Thyroid gland (tissue), 4 donors: ENCODE measurements at regions not wholly inside any gene's neighbourhood (a gene's known extent, or its start where the extent isn't known, plus 50 kb on each side); places are given as distances from the start of the nearest gene placed in this dataset.

Experiments
- DNase-seq, 2 donors: peaks; one replicate each; pipeline ENCODE4 v3.0.0-alpha.2; 2019
- H3K27ac ChIP-seq, 3 donors: fragments of 200-600 bp; sonication (generic); 1 replicate in 2 of 3; 2 replicates in 1 of 3; pipeline ENCODE4 v1.5.1; 2016 to 2019; ENCODE audit warnings: mild to moderate bottlenecking in 1 of 3, moderate library complexity in 1 of 3
- H3K27me3 ChIP-seq: fragments of 200-600 bp; sonication (generic); one replicate; pipeline ENCODE4 v1.5.1; 2019
- H3K36me3 ChIP-seq, 2 donors: fragments of 200-600 bp; sonication (generic); one replicate each; pipeline ENCODE4 v1.5.1; 2016 to 2019
- H3K4me1 ChIP-seq, 2 donors: fragments of 200-600 bp; sonication (generic); one replicate each; pipeline ENCODE4 v1.5.1; 2017 to 2019
- H3K4me3 ChIP-seq, 3 donors: fragments of 200-600 bp; sonication (generic); replicated peaks in 1 of 3; 1 replicate in 2 of 3; 2 replicates in 1 of 3; pipeline ENCODE4 v1.5.1; 2016; ENCODE audit warnings: mild to moderate bottlenecking in 1 of 3
- H3K9me3 ChIP-seq: fragments of 200-600 bp; sonication (generic); one replicate; pipeline ENCODE4 v1.5.1; 2017
- POLR2A ChIP-seq, 2 donors: fragments of 450-650 bp; IDR thresholded peaks; one replicate each; pipeline ENCODE4 v1.6.1; 2017; ENCODE audit warnings: antibody characterized with exemption in 2 of 2, mild to moderate bottlenecking in 2 of 2, moderate library complexity in 1 of 2
- WGBS, 2 donors: methylation state at CpG; one replicate each; pipeline ENCODE4 v1.1.5; 2017; 5-methylcytosine and 5-hydroxymethylcytosine counted together
- intact Hi-C: fragments of 100-400 bp; cut with DNase I; formaldehyde crosslinking; loops from one replicate; pipeline ENCODE4 v1.15.1; 2023
- TF ChIP-seq, protein P1 (sequence below), 6 experiments: fragments of 200-600 bp in 3 of 6; fragments of 450-650 bp in 3 of 6; sonication (generic) in 3 of 6; IDR thresholded peaks; one replicate each; pipeline ENCODE4 v1.5.1; 2016 to 2019; ENCODE audit warnings: antibody characterized with exemption in 6 of 6, mild to moderate bottlenecking in 2 of 6, inconsistent platforms in 1 of 6, moderate library complexity in 1 of 6

DNA sequence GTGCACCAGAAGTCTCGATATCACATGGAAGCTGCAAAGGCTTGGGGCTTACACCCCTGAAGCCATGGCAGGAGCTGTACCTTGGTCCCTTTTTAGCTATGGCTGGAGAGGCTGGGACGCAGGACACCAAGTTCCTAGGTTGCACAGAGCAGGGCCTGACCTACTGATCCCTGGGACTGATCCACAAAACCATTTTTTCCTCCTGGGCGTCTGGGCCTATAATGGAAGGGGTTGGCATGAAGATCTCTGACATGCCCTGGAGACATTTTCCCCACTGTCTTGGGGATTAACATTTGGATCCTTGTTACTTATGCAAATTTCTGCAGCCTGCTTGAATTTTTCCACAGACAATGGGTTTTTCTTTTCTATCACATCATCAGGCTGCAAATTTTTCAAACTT lies 286.7 kb upstream of the PTPRD start:
- intact Hi-C loops = no loop called here

DNA sequence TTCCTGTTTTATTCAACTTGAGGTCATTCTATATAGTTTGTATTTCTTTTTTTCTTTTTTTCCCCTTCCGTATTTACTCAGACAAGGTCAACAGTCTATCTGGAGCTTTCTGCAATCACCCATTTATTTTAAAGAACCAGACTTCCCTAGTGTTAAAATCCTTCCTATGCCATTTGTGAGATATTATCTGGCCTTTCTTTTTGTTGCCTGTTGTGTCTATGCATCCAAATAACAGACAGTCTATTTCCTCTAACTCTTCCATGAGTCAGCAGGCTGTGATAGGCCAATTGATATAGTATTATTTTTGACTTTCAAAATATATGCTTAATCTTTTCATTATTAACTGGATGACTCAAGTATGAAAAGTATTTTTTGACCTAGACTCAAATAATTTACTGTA lies 291.2 kb upstream of the PTPRD start:
- Histone ChIP-seq H3K9me3 (no peaks in the 10 kb centered on the region), H3K4me1 (no peaks in the 10 kb centered on the region), H3K36me3 (no peaks in the 10 kb centered on the region), H3K27ac (no peak overlapping the region), H3K4me3 (no peak overlapping the region), H3K27me3 (no peaks in the 10 kb centered on the region)
- intact Hi-C loops = no loop called here
- TF ChIP-seq POLR2A (IDR thresholded peaks at IDR 0.05) = no peak
- TF ChIP-seq, protein P1, sequence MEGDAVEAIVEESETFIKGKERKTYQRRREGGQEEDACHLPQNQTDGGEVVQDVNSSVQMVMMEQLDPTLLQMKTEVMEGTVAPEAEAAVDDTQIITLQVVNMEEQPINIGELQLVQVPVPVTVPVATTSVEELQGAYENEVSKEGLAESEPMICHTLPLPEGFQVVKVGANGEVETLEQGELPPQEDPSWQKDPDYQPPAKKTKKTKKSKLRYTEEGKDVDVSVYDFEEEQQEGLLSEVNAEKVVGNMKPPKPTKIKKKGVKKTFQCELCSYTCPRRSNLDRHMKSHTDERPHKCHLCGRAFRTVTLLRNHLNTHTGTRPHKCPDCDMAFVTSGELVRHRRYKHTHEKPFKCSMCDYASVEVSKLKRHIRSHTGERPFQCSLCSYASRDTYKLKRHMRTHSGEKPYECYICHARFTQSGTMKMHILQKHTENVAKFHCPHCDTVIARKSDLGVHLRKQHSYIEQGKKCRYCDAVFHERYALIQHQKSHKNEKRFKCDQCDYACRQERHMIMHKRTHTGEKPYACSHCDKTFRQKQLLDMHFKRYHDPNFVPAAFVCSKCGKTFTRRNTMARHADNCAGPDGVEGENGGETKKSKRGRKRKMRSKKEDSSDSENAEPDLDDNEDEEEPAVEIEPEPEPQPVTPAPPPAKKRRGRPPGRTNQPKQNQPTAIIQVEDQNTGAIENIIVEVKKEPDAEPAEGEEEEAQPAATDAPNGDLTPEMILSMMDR (IDR thresholded peaks at IDR 0.05) = no peak
- DNase-seq = no peak
- 56 to 57% methylated on average over 1 of the region's 1 CpG for WGBS, 2 donors

More for the DNA sequence above, 286.7 kb upstream of the PTPRD start:
- Histone ChIP-seq H3K4me1 (no peaks in the 10 kb centered on the region), H3K36me3 (no peaks in the 10 kb centered on the region), H3K4me3 (no peak overlapping the region), H3K9me3 (no peaks in the 10 kb centered on the region), H3K27ac (no peak overlapping the region), H3K27me3 (no peaks in the 10 kb centered on the region)
- 76 to 86% methylated on average over 1 to 3 of the region's 3 CpGs for whole genome bisulfite sequencing, 2 donors
- DNase-seq = no peak
- no peak for TF ChIP-seq POLR2A (IDR thresholded peaks at IDR 0.05)
- TF ChIP-seq, protein P1 (IDR thresholded peaks at IDR 0.05) = no peak

DNA sequence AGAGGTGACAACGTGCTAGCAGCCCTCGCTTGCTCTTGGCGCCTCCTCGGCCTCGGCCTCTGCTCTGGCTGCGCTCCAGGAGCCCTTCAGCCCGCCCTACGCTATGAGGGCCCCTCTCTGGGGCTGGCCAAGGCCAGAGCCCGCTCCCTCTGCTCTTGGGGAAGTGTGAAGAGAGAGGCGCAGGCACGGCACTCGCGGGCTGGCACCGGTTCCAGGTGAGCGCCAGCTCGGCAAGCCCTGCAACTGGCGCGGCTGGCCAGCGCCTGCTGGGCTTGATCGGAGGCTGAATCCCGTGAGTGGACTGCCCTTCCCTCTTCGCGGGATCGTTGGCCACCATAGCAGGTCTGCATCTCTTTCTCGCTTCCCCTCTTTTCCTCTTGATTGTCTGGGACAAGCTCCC lies 298.0 kb upstream of the PTPRD start:
- WGBS, 2 donors = 92 to 95% methylated on average over 24 to 25 of the region's 25 CpGs

DNA sequence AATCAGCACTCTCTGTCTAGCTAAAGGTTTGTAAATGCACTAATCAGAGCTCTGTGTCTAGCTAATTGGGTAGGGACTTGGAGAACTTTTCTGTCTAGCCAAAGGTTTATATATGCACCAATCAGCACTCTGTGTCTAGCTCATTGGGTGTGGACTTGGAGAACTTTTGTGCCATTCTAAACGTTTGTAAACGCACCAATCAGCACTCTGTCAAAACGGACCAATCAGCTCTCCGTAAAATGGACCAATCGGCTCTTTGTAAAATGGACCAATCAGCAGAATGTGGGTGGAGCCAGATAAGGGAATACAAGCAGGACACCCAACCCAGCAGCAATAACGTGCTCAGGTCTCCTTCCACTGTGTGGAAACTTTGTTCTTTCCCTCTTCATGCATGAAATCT lies 298.6 kb upstream of the PTPRD start:
- Histone ChIP-seq H3K27me3 (no peaks in the 10 kb centered on the region), H3K36me3 (no peaks in the 10 kb centered on the region), H3K4me1 (no peaks in the 10 kb centered on the region), H3K4me3 (no peak overlapping the region), H3K9me3 (no peaks in the 10 kb centered on the region), H3K27ac (no peak overlapping the region)
- no peak for DNase-seq
- WGBS, 2 donors = 90 to 96% methylated on average over 6 of the region's 6 CpGs
- intact Hi-C loops = no loop called here
- TF ChIP-seq, protein P1 (IDR thresholded peaks at IDR 0.05) = no peak
- no peak for TF ChIP-seq POLR2A (IDR thresholded peaks at IDR 0.05)

More for the DNA sequence above, 298.0 kb upstream of the PTPRD start:
- no peaks in the 10 kb centered on the region for H3K36me3 ChIP-seq
- H3K27me3 ChIP-seq = no peaks in the 10 kb centered on the region
- intact Hi-C loops = no loop called here
- no peaks in the 10 kb centered on the region for H3K4me1 ChIP-seq
- H3K9me3 ChIP-seq = no peaks in the 10 kb centered on the region
- H3K4me3 ChIP-seq = no peak overlapping the region
- TF ChIP-seq POLR2A (IDR thresholded peaks at IDR 0.05) = no peak
- TF ChIP-seq, protein P1 (IDR thresholded peaks at IDR 0.05) = no peak
- no peak overlapping the region for H3K27ac ChIP-seq
- DNase-seq = no peak

DNA sequence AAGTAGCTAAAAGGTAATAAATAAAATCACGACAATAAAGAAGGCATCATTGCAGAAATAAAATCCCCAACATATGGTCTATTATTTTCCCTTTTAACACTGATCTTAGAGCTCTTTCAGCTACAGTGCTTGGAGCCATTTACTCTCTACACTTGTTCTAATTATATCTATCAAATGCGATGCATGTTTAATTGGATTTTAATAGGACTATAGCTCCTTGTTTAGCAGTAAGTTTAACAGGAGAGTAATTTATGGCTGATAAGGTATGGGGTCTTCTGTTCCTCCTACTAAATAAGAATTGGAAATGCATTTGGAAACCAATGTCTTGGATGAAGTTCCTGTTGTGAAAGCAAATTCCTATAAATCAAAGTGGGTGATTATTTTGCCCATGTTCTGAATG lies 304.2 kb upstream of the PTPRD start:
- Histone ChIP-seq H3K36me3 (no peaks in the 10 kb centered on the region), H3K4me3 (no peak overlapping the region), H3K27me3 (no peaks in the 10 kb centered on the region), H3K9me3 (no peaks in the 10 kb centered on the region), H3K27ac (no peak overlapping the region), H3K4me1 (no peaks in the 10 kb centered on the region)
- WGBS, 2 donors = 92 to 93% methylated on average over 2 of the region's 2 CpGs
- intact Hi-C loops = no loop called here
- TF ChIP-seq, protein P1 (IDR thresholded peaks at IDR 0.05) = no peak
- TF ChIP-seq POLR2A (IDR thresholded peaks at IDR 0.05) = no peak
- no peak for DNase-seq
